Tibial nerve (tissue), 3 donors: ENCODE measurements at regions not wholly inside any gene's neighbourhood (a gene's known extent, or its start where the extent isn't known, plus 50 kb on each side); places are given as distances from the start of the nearest gene placed in this dataset.

Source experiments
- EP300 ChIP-seq, 2 donors: sonication (generic); formaldehyde crosslinking; IDR thresholded peaks; one replicate each; pipeline ENCODE4 v1.6.1; 2017; ENCODE audit warnings: antibody characterized with exemption in 2 of 2, mild to moderate bottlenecking in 1 of 2
- POLR2A ChIP-seq, 2 donors: fragments of 450-650 bp; IDR thresholded peaks; one replicate each; pipeline ENCODE4 v1.6.1; 2017; ENCODE audit warnings: antibody characterized with exemption in 2 of 2, mild to moderate bottlenecking in 2 of 2, moderate library complexity in 2 of 2

DNA sequence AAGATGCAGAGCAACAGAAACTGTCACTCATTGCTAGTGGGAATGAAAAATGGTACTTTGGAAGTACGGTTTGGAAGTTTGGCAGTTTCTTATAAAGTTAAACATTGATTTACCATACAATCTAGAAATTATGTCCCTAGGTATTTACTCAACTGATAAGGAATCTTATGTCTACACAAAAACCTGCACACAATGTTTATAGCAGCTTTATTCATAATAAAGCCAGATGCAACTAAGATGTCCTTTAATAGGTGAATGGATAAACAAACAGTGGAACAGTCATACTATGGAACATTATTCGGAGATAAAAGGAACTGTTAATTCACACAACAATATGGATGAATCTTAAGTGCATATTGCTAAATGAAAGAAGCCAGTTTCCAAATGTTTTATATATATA lies 96.2 kb upstream of the SIRPA start:
- TF ChIP-seq EP300 (IDR thresholded peaks at IDR 0.05) (no peak), POLR2A (IDR thresholded peaks at IDR 0.05) (no peak)
